ENCODE measurements at regions not wholly inside any gene's neighbourhood (a gene's known extent, or its start where the extent isn't known, plus 50 kb on each side); places are given as distances from the start of the nearest gene placed in this dataset.

DNA sequence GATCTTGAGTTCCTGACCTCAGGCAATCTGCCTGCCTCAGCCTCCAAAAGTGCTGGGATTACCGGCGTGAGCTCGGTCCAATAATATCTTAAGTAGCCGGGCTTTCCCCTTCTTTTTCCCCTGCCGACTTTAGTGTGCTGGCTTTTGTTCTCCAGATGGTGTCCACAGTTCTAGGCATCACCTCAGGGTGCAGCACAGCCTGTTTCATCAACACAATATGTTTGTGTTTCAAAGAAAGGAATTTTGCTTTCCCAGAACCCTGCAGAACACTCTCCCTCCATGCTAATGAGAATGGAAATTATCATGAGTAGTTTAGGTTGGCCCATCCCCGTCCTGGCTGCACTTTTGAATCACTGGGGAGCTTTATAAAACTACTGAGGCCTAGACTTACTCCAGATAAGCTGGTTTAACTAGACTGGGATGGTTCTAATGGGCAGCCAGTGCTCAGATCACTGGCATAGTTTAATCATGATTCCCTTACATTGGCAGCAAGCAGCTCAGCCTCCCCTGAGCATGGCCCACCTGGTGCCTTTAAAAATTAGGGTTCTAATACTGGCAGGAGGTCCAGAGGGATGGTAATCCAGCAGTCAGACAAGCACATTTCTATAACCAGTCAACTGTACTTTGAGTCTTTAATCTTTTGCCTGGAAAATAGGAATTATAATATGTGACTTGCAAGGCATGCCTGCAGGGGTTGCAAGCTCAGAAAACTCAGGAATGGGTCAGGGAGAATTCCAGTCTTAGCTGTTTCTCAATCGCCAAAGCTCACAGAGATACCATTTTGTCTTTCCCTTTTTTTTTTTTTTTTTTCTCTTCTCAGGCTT, 127.6 kb upstream of the RASGRP1 start:
- no peak overlapping the region for H3K27ac ChIP-seq (ENCODE audit: low read depth, low read length)

More for the DNA sequence above, 127.6 kb upstream of the RASGRP1 start:
- H2AFZ ChIP-seq (ENCODE audit: low read length) = no peak overlapping the region
- H3K79me2 ChIP-seq (ENCODE audit: control insufficient read depth in 1 of 2, insufficient read depth in 2 of 2, low read length in 2 of 2) = no peaks in the 10 kb centered on the region
- H3K79me1 ChIP-seq (ENCODE audit: low read depth, low read length) = no peaks in the 10 kb centered on the region
- H3K4me1 ChIP-seq (replicated peaks in 1 of 4; ENCODE audit: control insufficient read depth in 3 of 4, insufficient read depth in 4 of 4, low read length in 3 of 4) = peaks cover 0 to 4% (median 0%) of the 10 kb centered on the region in 4 experiments; a peak in 1 of 7 replicates
- H3K4me2 ChIP-seq (ENCODE audit: insufficient read depth in 1 of 2, low read depth in 2 of 2, low read length in 2 of 2) = no peak overlapping the region
- WGBS, 2 experiments (ENCODE audit: extremely low coverage in 1 of 2, insufficient coverage in 1 of 2, insufficient read length in 1 of 2, insufficient replicate concordance in 2 of 2, low coverage in 1 of 2, low lambda C conversion rate in 2 of 2, missing lambda C conversion rate in 1 of 2) = 95% methylated on average over 7 of the region's 7 CpGs; no CpG with 5 or more reads in 1 of the 2 experiments
- H2AK5ac ChIP-seq (ENCODE audit: low read depth, low read length) = no peak overlapping the region
- no peak overlapping the region for H3K4ac ChIP-seq (replicated peaks; ENCODE audit: insufficient read length, low read depth, low read length)
- no peak overlapping the region for H2BK15ac ChIP-seq (ENCODE audit: low read length)
- H3K23ac ChIP-seq (ENCODE audit: insufficient read length) = no peak overlapping the region
- H2BK5ac ChIP-seq (ENCODE audit: low read depth, low read length) = no peak overlapping the region
- ChIA-PET POLR2A (ENCODE audit: partially characterized antibody) (no interaction called here), CTCF (ENCODE audit: partially characterized antibody) (interaction anchor here (0.7 to 7.4 kb wide), 18 partner anchors 8 to 618 kb away, joined by 3 to 72 read pairs (median 6); partner anchors contain the start of genes FAM98B and RASGRP1)
- H3K56ac ChIP-seq (replicated peaks; ENCODE audit: insufficient read length, low read depth, low read length) = no peak overlapping the region
- H2BK120ac ChIP-seq (replicated peaks; ENCODE audit: low read depth, low read length) = no peak overlapping the region
- H3K23me2 ChIP-seq (ENCODE audit: low read depth, low read length) = no peaks in the 10 kb centered on the region
- no peak for DNase-seq (ENCODE audit: low read depth in 1 of 2, low spot score in 2 of 2)
- no peak overlapping the region for H3K4me3 ChIP-seq (ENCODE audit: extremely low read depth in 1 of 4, insufficient read depth in 2 of 4, low read depth in 3 of 4, low read length in 4 of 4)
- no peak overlapping the region for H2BK12ac ChIP-seq (ENCODE audit: low read depth, low read length)
- H3K9ac ChIP-seq (replicated peaks in 1 of 4; ENCODE audit: extremely low read depth in 1 of 4, low read depth in 3 of 4, low read length in 3 of 4) = no peak overlapping the region
- H4K5ac ChIP-seq (ENCODE audit: insufficient read length, low read depth, low read length) = no peak overlapping the region
- no peaks in the 10 kb centered on the region for H3K36me3 ChIP-seq (ENCODE audit: control insufficient read depth in 2 of 4, insufficient read depth in 4 of 4, low read length in 3 of 4)
- H3K14ac ChIP-seq (ENCODE audit: insufficient read length) = no peak overlapping the region
- H4K20me1 ChIP-seq (replicated peaks in 1 of 2; ENCODE audit: control insufficient read depth in 1 of 2, insufficient read depth in 2 of 2, low read length in 2 of 2) = no peaks in the 10 kb centered on the region
- no peak for FAIRE-seq
- no peak overlapping the region for H4K91ac ChIP-seq (replicated peaks; ENCODE audit: insufficient read length, low read length)
- H4K8ac ChIP-seq (ENCODE audit: extremely low read depth, insufficient read depth, low read length) = no peak overlapping the region
- no peak overlapping the region for H3K18ac ChIP-seq (ENCODE audit: extremely low read depth, low read length)
- H2BK20ac ChIP-seq (ENCODE audit: low read length) = no peak overlapping the region
- TF ChIP-seq SP4 (IDR thresholded peaks at IDR 0.05; ENCODE audit: low read length) (no peak), USF2 (IDR thresholded peaks at IDR 0.05; ENCODE audit: low read length) (no peak), HDAC2 (IDR thresholded peaks at IDR 0.05; ENCODE audit: borderline replicate concordance in 1 of 2, low read depth in 2 of 2, low read length in 2 of 2) (no peak), CHD2 (IDR thresholded peaks at IDR 0.05; ENCODE audit: low read length) (no peak), SAP30 (IDR thresholded peaks at IDR 0.05; ENCODE audit: insufficient read depth, insufficient replicate concordance, low read length) (no peak), RNF2 (IDR thresholded peaks at IDR 0.05; ENCODE audit: borderline replicate concordance, low read depth, low read length, missing control alignments, poor library complexity, severe bottlenecking) (no peak), GTF2F1 (IDR thresholded peaks at IDR 0.05; ENCODE audit: borderline replicate concordance, low read depth, low read length) (no peak), EP300 (IDR thresholded peaks at IDR 0.05; ENCODE audit: borderline replicate concordance in 1 of 2, low read depth in 2 of 2, low read length in 2 of 2) (no peak), TEAD4 (IDR thresholded peaks at IDR 0.05; ENCODE audit: low read depth, low read length) (no peak), BRCA1 (IDR thresholded peaks at IDR 0.05; ENCODE audit: low read depth, low read length) (no peak), POLR2A (IDR thresholded peaks at IDR 0.05; ENCODE audit: control extremely low read depth in 1 of 2, low read depth in 2 of 2, low read length in 2 of 2) (no peak)
- H3K9me3 ChIP-seq (ENCODE audit: insufficient read depth in 2 of 2, low read depth in 1 of 2, low read length in 1 of 2) = no peaks in the 10 kb centered on the region
- H3K27me3 ChIP-seq (replicated peaks in 1 of 4; ENCODE audit: control insufficient read depth in 3 of 4, extremely low read depth in 1 of 4, insufficient read depth in 3 of 4, low read length in 3 of 4) = no peaks in the 10 kb centered on the region
